ENCODE measurements at regions not wholly inside any gene's neighbourhood (a gene's known extent, or its start where the extent isn't known, plus 50 kb on each side); places are given as distances from the start of the nearest gene placed in this dataset.
"Not testable (repeated sequence)": the region's sequence is repeated elsewhere in the genome, so short reads cannot be mapped to it uniquely, and the experiment has no call there.

GRCh38 chr17:6919158-6919557 lies 76.7 kb upstream of the ALOX12 start:
- Histone ChIP-seq H3K27ac (ENCODE audit: low read depth, low read length) (no peak overlapping the region), H3K27me3 (ENCODE audit: insufficient read depth, low read length) (no peaks in the 10 kb centered on the region), H3K4me3 (ENCODE audit: low read depth, low read length) (no peak overlapping the region), H3K79me2 (ENCODE audit: control insufficient read depth, insufficient read depth, low read length, unreplicated experiment) (no peaks in the 10 kb centered on the region), H3K36me3 (ENCODE audit: insufficient read depth, low read length) (no peaks in the 10 kb centered on the region), H3K4me1 (ENCODE audit: control insufficient read depth, insufficient read depth, low read length, unreplicated experiment) (peaks cover 5% of the 10 kb centered on the region), H2AFZ (ENCODE audit: low read length, unreplicated experiment) (no peak overlapping the region)

- Histone ChIP-seq H3K4me1 (ENCODE audit: control insufficient read depth, insufficient read depth, low read length, unreplicated experiment) (peaks cover 15% of the 10 kb centered on the region), H3K79me2 (ENCODE audit: control insufficient read depth, insufficient read depth, low read length, unreplicated experiment) (no peaks in the 10 kb centered on the region), H3K36me3 (ENCODE audit: insufficient read depth, low read length) (peaks cover 6% of the 10 kb centered on the region), H3K27ac (ENCODE audit: low read depth, low read length) (no peak overlapping the region), H2AFZ (ENCODE audit: low read length, unreplicated experiment) (no peak overlapping the region), H3K27me3 (ENCODE audit: insufficient read depth, low read length) (no peaks in the 10 kb centered on the region), H3K4me3 (ENCODE audit: low read depth, low read length) (no peak overlapping the region)
Measured at GRCh38 chr17:6923385-6923784, 72.5 kb upstream of the ALOX12 start.

GRCh38 chr17:6924208-6924607 lies 71.6 kb upstream of the ALOX12 start:
- Histone ChIP-seq H3K36me3 (ENCODE audit: insufficient read depth, low read length) (peaks cover 6% of the 10 kb centered on the region), H3K4me3 (ENCODE audit: low read depth, low read length) (no peak overlapping the region), H2AFZ (ENCODE audit: low read length, unreplicated experiment) (no peak overlapping the region), H3K27me3 (ENCODE audit: insufficient read depth, low read length) (no peaks in the 10 kb centered on the region), H3K27ac (ENCODE audit: low read depth, low read length) (no peak overlapping the region), H3K4me1 (ENCODE audit: control insufficient read depth, insufficient read depth, low read length, unreplicated experiment) (peaks cover 15% of the 10 kb centered on the region), H3K79me2 (ENCODE audit: control insufficient read depth, insufficient read depth, low read length, unreplicated experiment) (no peaks in the 10 kb centered on the region)

- Histone ChIP-seq H3K27ac (ENCODE audit: low read depth, low read length) (peak overlapping the region; percentile 72), H3K4me3 (ENCODE audit: low read depth, low read length) (no peak overlapping the region), H3K4me1 (ENCODE audit: control insufficient read depth, insufficient read depth, low read length, unreplicated experiment) (peaks cover 15% of the 10 kb centered on the region), H3K36me3 (ENCODE audit: insufficient read depth, low read length) (peaks cover 6% of the 10 kb centered on the region), H3K79me2 (ENCODE audit: control insufficient read depth, insufficient read depth, low read length, unreplicated experiment) (no peaks in the 10 kb centered on the region), H2AFZ (ENCODE audit: low read length, unreplicated experiment) (no peak overlapping the region), H3K27me3 (ENCODE audit: insufficient read depth, low read length) (no peaks in the 10 kb centered on the region)
Measured at GRCh38 chr17:6926667-6927066, 69.2 kb upstream of the ALOX12 start.

GRCh38 chr17:6927290-6928126 lies 68.3 kb upstream of the ALOX12 start:
- Histone ChIP-seq H3K36me3 (ENCODE audit: insufficient read depth, low read length) (peaks cover 7% of the 10 kb centered on the region), H3K79me2 (ENCODE audit: control insufficient read depth, insufficient read depth, low read length, unreplicated experiment) (no peaks in the 10 kb centered on the region), H3K27me3 (ENCODE audit: insufficient read depth, low read length) (no peaks in the 10 kb centered on the region), H3K27ac (ENCODE audit: low read depth, low read length) (peak overlapping the region; percentile 72), H2AFZ (ENCODE audit: low read length, unreplicated experiment) (no peak overlapping the region), H3K4me3 (ENCODE audit: low read depth, low read length) (peak overlapping the region; percentile 42; the same call in 1 of the 2 replicates), H3K4me1 (ENCODE audit: control insufficient read depth, insufficient read depth, low read length, unreplicated experiment) (peaks cover 15% of the 10 kb centered on the region)

- Histone ChIP-seq H3K4me1 (ENCODE audit: control insufficient read depth, insufficient read depth, low read length, unreplicated experiment) (peaks cover 15% of the 10 kb centered on the region), H3K79me2 (ENCODE audit: control insufficient read depth, insufficient read depth, low read length, unreplicated experiment) (no peaks in the 10 kb centered on the region), H3K4me3 (ENCODE audit: low read depth, low read length) (no peak overlapping the region), H2AFZ (ENCODE audit: low read length, unreplicated experiment) (no peak overlapping the region), H3K36me3 (ENCODE audit: insufficient read depth, low read length) (peaks cover 12% of the 10 kb centered on the region), H3K27me3 (ENCODE audit: insufficient read depth, low read length) (no peaks in the 10 kb centered on the region), H3K27ac (ENCODE audit: low read depth, low read length) (no peak overlapping the region)
Measured at GRCh38 chr17:6928193-6928592, 67.7 kb upstream of the ALOX12 start.

- peaks cover 10% of the 10 kb centered on the region; the same call in 1 of the 2 replicates for H3K36me3 ChIP-seq (ENCODE audit: insufficient read depth, low read length)
- no peak overlapping the region for H2AFZ ChIP-seq (ENCODE audit: low read length, unreplicated experiment)
- peaks cover 2% of the 10 kb centered on the region for H3K79me2 ChIP-seq (ENCODE audit: control insufficient read depth, insufficient read depth, low read length, unreplicated experiment)
- H3K4me3 ChIP-seq (ENCODE audit: low read depth, low read length): no peak overlapping the region
- no peaks in the 10 kb centered on the region for H3K27me3 ChIP-seq (ENCODE audit: insufficient read depth, low read length)
- H3K4me1 ChIP-seq (ENCODE audit: control insufficient read depth, insufficient read depth, low read length, unreplicated experiment): peaks cover 15% of the 10 kb centered on the region
- no peak overlapping the region for H3K27ac ChIP-seq (ENCODE audit: low read depth, low read length)
Measured at GRCh38 chr17:6930749-6931148, 65.1 kb upstream of the ALOX12 start.

GRCh38 chr17:6934544-6934943 lies 61.3 kb upstream of the ALOX12 start:
- H2AFZ ChIP-seq (ENCODE audit: low read length, unreplicated experiment); H3K4me1 ChIP-seq (ENCODE audit: control insufficient read depth, insufficient read depth, low read length, unreplicated experiment); H3K36me3 ChIP-seq (ENCODE audit: insufficient read depth, low read length); H3K27me3 ChIP-seq (ENCODE audit: insufficient read depth, low read length); H3K4me3 ChIP-seq (ENCODE audit: low read depth, low read length); H3K27ac ChIP-seq (ENCODE audit: low read depth, low read length): not testable (repeated sequence)
- H3K79me2 ChIP-seq (ENCODE audit: control insufficient read depth, insufficient read depth, low read length, unreplicated experiment): peaks cover 14% of the 10 kb centered on the region

GRCh38 chr17:6936370-6937028 lies 59.4 kb upstream of the ALOX12 start:
- Histone ChIP-seq H3K36me3 (ENCODE audit: insufficient read depth, low read length) (0 out of 2 replicates have a peak, but pooled peaks cover 6% of the 10 kb centered on the region), H3K27me3 (ENCODE audit: insufficient read depth, low read length) (no peaks in the 10 kb centered on the region), H3K27ac (ENCODE audit: low read depth, low read length) (peak overlapping the region; percentile 61), H3K4me1 (ENCODE audit: control insufficient read depth, insufficient read depth, low read length, unreplicated experiment) (peaks cover 8% of the 10 kb centered on the region), H2AFZ (ENCODE audit: low read length, unreplicated experiment) (peak overlapping the region; percentile 52), H3K4me3 (ENCODE audit: low read depth, low read length) (peak overlapping the region; percentile 68), H3K79me2 (ENCODE audit: control insufficient read depth, insufficient read depth, low read length, unreplicated experiment) (peaks cover 16% of the 10 kb centered on the region)

GRCh38 chr17:6938637-6939036 lies 57.2 kb upstream of the ALOX12 start:
- peak overlapping the region; percentile 82 for H3K4me3 ChIP-seq (ENCODE audit: low read depth, low read length)
- H3K36me3 ChIP-seq (ENCODE audit: insufficient read depth, low read length): no peaks in the 10 kb centered on the region
- no peak overlapping the region for H3K27ac ChIP-seq (ENCODE audit: low read depth, low read length)
- H3K79me2 ChIP-seq (ENCODE audit: control insufficient read depth, insufficient read depth, low read length, unreplicated experiment): peaks cover 14% of the 10 kb centered on the region
- peaks cover 8% of the 10 kb centered on the region for H3K4me1 ChIP-seq (ENCODE audit: control insufficient read depth, insufficient read depth, low read length, unreplicated experiment)
- H3K27me3 ChIP-seq (ENCODE audit: insufficient read depth, low read length): no peaks in the 10 kb centered on the region
- no peak overlapping the region for H2AFZ ChIP-seq (ENCODE audit: low read length, unreplicated experiment)

Measured in ACC112 (cell line).